ENCODE measurements at regions not wholly inside any gene's neighbourhood (a gene's known extent, or its start where the extent isn't known, plus 50 kb on each side); places are given as distances from the start of the nearest gene placed in this dataset.

- TF ChIP-seq CTCF (IDR thresholded peaks at IDR 0.05) (no peak), POLR2AphosphoS5 (IDR thresholded peaks at IDR 0.05) (no peak), POLR2A (IDR thresholded peaks at IDR 0.05) (no peak)
Measured at GRCh38 chr3:5798809-5799208, 611.3 kb downstream of the EDEM1 start.

Data from prostate gland (tissue), 2 donors.